Panc1 (cell line): ENCODE measurements at regions not wholly inside any gene's neighbourhood (a gene's known extent, or its start where the extent isn't known, plus 50 kb on each side); places are given as distances from the start of the nearest gene placed in this dataset.

ENCODE experiments used
- CTCF ChIP-seq: fragments of 450-650 bp; IDR thresholded peaks from 2 replicates; pipeline ENCODE4 v1.5.1; 2017; ENCODE audit warnings: mild to moderate bottlenecking
- REST ChIP-seq, 2 experiments: IDR thresholded peaks; 2 replicates each; pipeline ENCODE4 v1.6.1; 2011 to 2012; ENCODE audit warnings: low read depth in 2 of 2, control low read depth in 1 of 2, low read length in 1 of 2, mild to moderate bottlenecking in 1 of 2, moderate library complexity in 1 of 2; ENCODE audit not compliant: insufficient read depth in 1 of 2
- SIN3A ChIP-seq: IDR thresholded peaks from 2 replicates; pipeline ENCODE4 v1.6.1; 2012; ENCODE audit warnings: low read depth, mild to moderate bottlenecking, low read length, moderate library complexity, borderline replicate concordance; ENCODE audit not compliant: insufficient read depth

GRCh38 chr7:85554236-85555178 lies 367.7 kb upstream of the SEMA3D start:
- TF ChIP-seq REST (IDR thresholded peaks at IDR 0.05; ENCODE audit: insufficient read depth in 1 of 2, low read depth in 2 of 2, low read length in 1 of 2), result no peak
- TF ChIP-seq CTCF, result peak; percentile 69; the same call in 1 of the 2 replicates
- TF ChIP-seq SIN3A, result no peak
